Stimulated activated CD8-positive, alpha-beta memory T cell treated with anti-CD3 and anti-CD28 coated beads, Interleukin-15, amount 100 ng/mL, for 48 hours (primary cell): ENCODE measurements at regions not wholly inside any gene's neighbourhood (a gene's known extent, or its start where the extent isn't known, plus 50 kb on each side); places are given as distances from the start of the nearest gene placed in this dataset.
"Not testable (repeated sequence)": the region's sequence is repeated elsewhere in the genome, so short reads cannot be mapped to it uniquely, and the experiment has no call there.

Experiments used
- DNase-seq, 2 donors: peaks; one replicate each; pipeline ENCODE4 v3.0.0-alpha.2; 2020; ENCODE audit warnings: low read depth in 2 of 2

- DNase-seq: no peak
These were observed 257.1 kb downstream of the EFCAB11 start for GRCh38 chr14:89697281-89698060.

- no peak for DNase-seq
These were observed 258.7 kb downstream of the EFCAB11 start for GRCh38 chr14:89695846-89696245.

GRCh38 chr14:89690139-89690538, 264.4 kb downstream of the EFCAB11 start:
- DNase-seq: no peak

- not testable (repeated sequence) for DNase-seq
These were observed 264.8 kb downstream of the EFCAB11 start for GRCh38 chr14:89689711-89690110.

GRCh38 chr14:89688507-89689211, 265.9 kb downstream of the EFCAB11 start:
- DNase-seq: no peak

- not testable (repeated sequence) for DNase-seq
These were observed 267.4 kb downstream of the EFCAB11 start for GRCh38 chr14:89687129-89687528.

GRCh38 chr14:89684139-89684538, 267.1 kb upstream of the FOXN3 start:
- DNase-seq: no peak

- DNase-seq: peak; percentile 44 to 61
These were observed 264.3 kb upstream of the FOXN3 start for GRCh38 chr14:89681086-89682018.

GRCh38 chr14:89680156-89680555, 263.1 kb upstream of the FOXN3 start:
- no peak for DNase-seq

GRCh38 chr14:89678768-89679167, 261.7 kb upstream of the FOXN3 start:
- DNase-seq: no peak

GRCh38 chr14:89675590-89675989, 258.6 kb upstream of the FOXN3 start:
- no peak for DNase-seq

GRCh38 chr14:89674936-89675335, 257.9 kb upstream of the FOXN3 start:
- no peak for DNase-seq

GRCh38 chr14:89674240-89674639, 257.2 kb upstream of the FOXN3 start:
- DNase-seq: no peak

GRCh38 chr14:89673512-89674225, 256.6 kb upstream of the FOXN3 start:
- no peak for DNase-seq

GRCh38 chr14:89672636-89673511, 255.8 kb upstream of the FOXN3 start:
- no peak for DNase-seq

- peak; percentile 27 to 47 for DNase-seq
These were observed 252.2 kb upstream of the FOXN3 start for GRCh38 chr14:89669193-89669592.

GRCh38 chr14:89667983-89668382, 250.9 kb upstream of the FOXN3 start:
- no peak for DNase-seq

GRCh38 chr14:89665300-89666081, 248.5 kb upstream of the FOXN3 start:
- DNase-seq: not testable (repeated sequence)

- DNase-seq: no peak
These were observed 244.4 kb upstream of the FOXN3 start for GRCh38 chr14:89661392-89661791.
